Muscle layer of duodenum (tissue), 2 donors: ENCODE measurements at regions not wholly inside any gene's neighbourhood (a gene's known extent, or its start where the extent isn't known, plus 50 kb on each side); places are given as distances from the start of the nearest gene placed in this dataset.
"Not testable (repeated sequence)": the region's sequence is repeated elsewhere in the genome, so short reads cannot be mapped to it uniquely, and the experiment has no call there.

Experiments used
- H3K27ac ChIP-seq: one replicate; pipeline ENCODE4 v1.7.0; 2013; ENCODE audit warnings: mild to moderate bottlenecking, low read length
- H3K27me3 ChIP-seq: one replicate; pipeline ENCODE4 v1.7.0; 2013; ENCODE audit warnings: low read depth, mild to moderate bottlenecking, control low read depth, low read length
- H3K36me3 ChIP-seq, 2 donors: one replicate each; pipeline ENCODE4 v1.7.0; 2013; ENCODE audit warnings: low read length in 2 of 2, control low read depth in 1 of 2, mild to moderate bottlenecking in 1 of 2; ENCODE audit not compliant: insufficient read depth in 2 of 2, control insufficient read depth in 1 of 2
- H3K4me1 ChIP-seq, 2 donors: one replicate each; pipeline ENCODE4 v1.7.0; 2013; ENCODE audit warnings: low read length in 2 of 2, mild to moderate bottlenecking in 2 of 2, control low read depth in 1 of 2, moderate library complexity in 1 of 2; ENCODE audit not compliant: insufficient read depth in 2 of 2, control insufficient read depth in 1 of 2
- H3K4me3 ChIP-seq, 2 donors: one replicate each; pipeline ENCODE4 v1.7.0; 2013; ENCODE audit warnings: low read length in 2 of 2, low read depth in 1 of 2, mild to moderate bottlenecking in 1 of 2
- H3K9me3 ChIP-seq, 2 donors: one replicate each; pipeline ENCODE4 v1.7.0; 2013; ENCODE audit warnings: low read length in 2 of 2, control low read depth in 1 of 2, mild to moderate bottlenecking in 1 of 2; ENCODE audit not compliant: control insufficient read depth in 1 of 2
- donor health status: healthy.

- H3K4me1 ChIP-seq, result peaks cover 0 to 7% of the 10 kb centered on the region in 2 donors
- H3K27ac ChIP-seq, result peak overlapping the region; percentile 90
- peaks cover 0 to under 1% of the 10 kb centered on the region in 2 donors for H3K36me3 ChIP-seq
Observed at GRCh38 chrX:73943693-73944562, 91.4 kb upstream of the XIST start.

GRCh38 chrX:73940893-73941470 lies 88.5 kb upstream of the XIST start:
- Histone ChIP-seq H3K27ac (no peak overlapping the region), H3K9me3 (no peaks in the 10 kb centered on the region)

More at GRCh38 chrX:73943693-73944562, 91.4 kb upstream of the XIST start:
- Histone ChIP-seq H3K4me3 (peak overlapping the region; percentile 81 to 95), H3K9me3 (no peaks in the 10 kb centered on the region), H3K27me3 (no peaks in the 10 kb centered on the region)

GRCh38 chrX:73937843-73938242 lies 85.3 kb upstream of the XIST start:
- not testable (repeated sequence) for H3K4me3 ChIP-seq, H3K27ac ChIP-seq, H3K9me3 ChIP-seq, H3K27me3 ChIP-seq, H3K4me1 ChIP-seq, H3K36me3 ChIP-seq

More at GRCh38 chrX:73940893-73941470, 88.5 kb upstream of the XIST start:
- no peak overlapping the region for H3K4me3 ChIP-seq
- no peaks in the 10 kb centered on the region for H3K36me3 ChIP-seq
- H3K4me1 ChIP-seq, result peaks cover 0 to 7% of the 10 kb centered on the region in 2 donors
- no peaks in the 10 kb centered on the region for H3K27me3 ChIP-seq

- H3K27ac ChIP-seq, result no peak overlapping the region
- H3K36me3 ChIP-seq, result no peaks in the 10 kb centered on the region
- no peaks in the 10 kb centered on the region for H3K27me3 ChIP-seq
- no peak overlapping the region for H3K4me3 ChIP-seq
- no peaks in the 10 kb centered on the region for H3K4me1 ChIP-seq
- no peaks in the 10 kb centered on the region for H3K9me3 ChIP-seq
Observed at GRCh38 chrX:73932522-73932921, 80.0 kb upstream of the XIST start.

- Histone ChIP-seq H3K27ac (no peak overlapping the region), H3K27me3 (no peaks in the 10 kb centered on the region), H3K9me3 (no peaks in the 10 kb centered on the region), H3K36me3 (no peaks in the 10 kb centered on the region), H3K4me3 (no peak overlapping the region), H3K4me1 (no peaks in the 10 kb centered on the region)
Observed at GRCh38 chrX:73930300-73930699, 77.8 kb upstream of the XIST start.

- no peaks in the 10 kb centered on the region for H3K4me1 ChIP-seq
- H3K4me3 ChIP-seq, result no peak overlapping the region
- H3K9me3 ChIP-seq, result no peaks in the 10 kb centered on the region
- no peaks in the 10 kb centered on the region for H3K27me3 ChIP-seq
- no peak overlapping the region for H3K27ac ChIP-seq
- H3K36me3 ChIP-seq, result no peaks in the 10 kb centered on the region
Observed at GRCh38 chrX:73922856-73923455, 70.4 kb upstream of the XIST start.

- Histone ChIP-seq H3K4me1 (no peaks in the 10 kb centered on the region), H3K27me3 (no peaks in the 10 kb centered on the region), H3K9me3 (no peaks in the 10 kb centered on the region), H3K27ac (no peak overlapping the region), H3K36me3 (no peaks in the 10 kb centered on the region), H3K4me3 (no peak overlapping the region)
Observed at GRCh38 chrX:73916931-73917667, 64.6 kb upstream of the XIST start.

- Histone ChIP-seq H3K4me3 (no peak overlapping the region), H3K36me3 (no peaks in the 10 kb centered on the region), H3K27ac (no peak overlapping the region), H3K27me3 (no peaks in the 10 kb centered on the region), H3K9me3 (no peaks in the 10 kb centered on the region), H3K4me1 (no peaks in the 10 kb centered on the region)
Observed at GRCh38 chrX:73916489-73916888, 64.0 kb upstream of the XIST start.

- H3K27ac ChIP-seq, H3K9me3 ChIP-seq, H3K36me3 ChIP-seq, H3K4me3 ChIP-seq, H3K4me1 ChIP-seq, H3K27me3 ChIP-seq: not testable (repeated sequence)
Observed at GRCh38 chrX:73914792-73915191, 62.3 kb upstream of the XIST start.

GRCh38 chrX:73913580-73913979 lies 61.1 kb upstream of the XIST start:
- no peaks in the 10 kb centered on the region for H3K4me1 ChIP-seq
- no peaks in the 10 kb centered on the region for H3K9me3 ChIP-seq
- no peak overlapping the region for H3K4me3 ChIP-seq
- H3K36me3 ChIP-seq, result no peaks in the 10 kb centered on the region
- no peaks in the 10 kb centered on the region for H3K27me3 ChIP-seq
- H3K27ac ChIP-seq, result no peak overlapping the region

- H3K4me3 ChIP-seq, H3K4me1 ChIP-seq, H3K9me3 ChIP-seq, H3K27me3 ChIP-seq, H3K27ac ChIP-seq, H3K36me3 ChIP-seq: not testable (repeated sequence)
Observed at GRCh38 chrX:73911946-73912345, 59.4 kb upstream of the XIST start.
